Panc1 (cell line): ENCODE measurements at regions not wholly inside any gene's neighbourhood (a gene's known extent, or its start where the extent isn't known, plus 50 kb on each side); places are given as distances from the start of the nearest gene placed in this dataset.

Experiments
- ATAC-seq: fragments of 200-7000 bp; cut with Tn5 transposase; 2 replicates; pipeline ENCODE4 v1.9.1; 2020; ENCODE audit warnings: mild to moderate bottlenecking, moderate library complexity
- BruUV-seq: library from RNA; stranded (reverse); fragments of 400-500 nt; replicated peaks from 2 replicates; lab custom pipeline; 2021; lab: Mats Ljungman, UMichigan
- CTCF ChIA-PET: fragments of 300-600 bp; sonication (Branson Sonifier 250); formaldehyde crosslinking; loops from one replicate; lab custom pipeline; 2022; ENCODE audit warnings: antibody characterized with exemption; lab: Charles Lee
- POLR2A ChIA-PET: fragments of 300-600 bp; sonication (Branson Sonifier 250); formaldehyde crosslinking; loops from one replicate; lab custom pipeline; 2022; ENCODE audit warnings: antibody characterized with exemption; lab: Charles Lee
- DNase-seq: peaks from one replicate; pipeline ENCODE4 v3.0.0-alpha.2; 2010; ENCODE audit warnings: low read depth, low spot score
- H3K27ac ChIP-seq: 2 replicates; pipeline ENCODE4 v1.5.1; 2011; ENCODE audit warnings: mild to moderate bottlenecking, low read length, inconsistent platforms
- H3K27me3 ChIP-seq: fragments of 200-500 bp; sonication (Bioruptor generic); 2 replicates; pipeline ENCODE4 v1.6.0; 2014; ENCODE audit warnings: low read length, inconsistent platforms; ENCODE audit not compliant: control insufficient read depth, insufficient read depth
- H3K36me3 ChIP-seq: fragments of 200-500 bp; sonication (Bioruptor generic); 2 replicates; pipeline ENCODE4 v1.5.1; 2014; ENCODE audit warnings: inconsistent platforms, mild to moderate bottlenecking, low read length, moderate library complexity; ENCODE audit not compliant: control insufficient read depth, insufficient read depth
- H3K4me1 ChIP-seq: 2 replicates; pipeline ENCODE4 v1.5.1; 2011; ENCODE audit warnings: inconsistent platforms, mild to moderate bottlenecking, low read length, moderate library complexity; ENCODE audit not compliant: control insufficient read depth, insufficient read depth
- H3K4me3 ChIP-seq, 2 experiments: 2 replicates each; pipeline ENCODE4 v1.5.1; 2011 to 2012; ENCODE audit warnings: low read depth in 2 of 2, low read length in 2 of 2, mild to moderate bottlenecking in 2 of 2, inconsistent platforms in 1 of 2, moderate library complexity in 1 of 2
- H3K9me3 ChIP-seq: fragments of 200-500 bp; sonication (Bioruptor generic); 2 replicates; pipeline ENCODE4 v1.5.1; 2014; ENCODE audit warnings: low read depth, mild to moderate bottlenecking, inconsistent platforms, low read length, moderate library complexity; ENCODE audit not compliant: control insufficient read depth, insufficient read depth
- POLR2AphosphoS5 ChIP-seq: IDR thresholded peaks from 2 replicates; pipeline ENCODE4 v1.6.1; 2012; ENCODE audit warnings: mild to moderate bottlenecking, low read depth, low read length, moderate library complexity
- SIN3A ChIP-seq: IDR thresholded peaks from 2 replicates; pipeline ENCODE4 v1.6.1; 2012; ENCODE audit warnings: low read depth, mild to moderate bottlenecking, low read length, moderate library complexity, borderline replicate concordance; ENCODE audit not compliant: insufficient read depth
- TCF7L2 ChIP-seq: IDR thresholded peaks from 2 replicates; pipeline ENCODE4 v1.6.1; 2011; ENCODE audit warnings: mild to moderate bottlenecking, low read depth, low read length, inconsistent platforms
- in situ Hi-C: cut with HindIII; loops from 2 replicates; pipeline ENCODE4 v1.10.0; 2016; ENCODE audit warnings: low sequenced_read_pairs, low pct_unique_long_range_greater_than_20kb
- intact Hi-C: fragments of 100-400 bp; cut with micrococcal nuclease; formaldehyde crosslinking; loops from one replicate; pipeline ENCODE4 v1.10.0; 2022; ENCODE audit not compliant: unreplicated experiment
- TF ChIP-seq, protein P1 (sequence below), 2 experiments: IDR thresholded peaks; 2 replicates each; pipeline ENCODE4 v1.6.1; 2011 to 2012; ENCODE audit warnings: low read depth in 2 of 2, control low read depth in 1 of 2, low read length in 1 of 2, mild to moderate bottlenecking in 1 of 2, moderate library complexity in 1 of 2; ENCODE audit not compliant: insufficient read depth in 1 of 2
- TF ChIP-seq, protein P2 (sequence below): fragments of 450-650 bp; IDR thresholded peaks from 2 replicates; pipeline ENCODE4 v1.5.1; 2017; ENCODE audit warnings: mild to moderate bottlenecking

DNA sequence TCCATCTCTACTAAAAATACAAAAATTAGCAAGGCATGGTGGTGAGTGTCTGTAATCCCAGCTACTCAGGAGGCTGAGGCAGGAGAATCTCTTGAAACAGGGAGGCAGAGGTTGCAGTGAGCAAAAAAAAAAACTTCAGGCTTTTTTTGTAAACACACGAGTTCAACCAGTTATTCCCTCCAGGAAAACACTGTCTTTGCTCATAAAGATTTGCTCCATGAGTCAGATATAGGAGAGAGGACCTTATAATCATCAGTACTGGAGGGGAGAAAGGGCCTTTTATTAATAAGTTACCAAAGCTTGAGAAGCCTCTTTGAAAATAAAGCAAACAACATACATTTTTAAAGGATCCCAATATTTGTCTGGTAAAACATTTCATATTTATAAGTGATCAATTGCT is 110.7 kb downstream of the EFNB2 start:
- no peak overlapping the region for H3K27ac ChIP-seq
- ChIA-PET POLR2A (no interaction called here), CTCF (no interaction called here)
- TF ChIP-seq, protein P1, sequence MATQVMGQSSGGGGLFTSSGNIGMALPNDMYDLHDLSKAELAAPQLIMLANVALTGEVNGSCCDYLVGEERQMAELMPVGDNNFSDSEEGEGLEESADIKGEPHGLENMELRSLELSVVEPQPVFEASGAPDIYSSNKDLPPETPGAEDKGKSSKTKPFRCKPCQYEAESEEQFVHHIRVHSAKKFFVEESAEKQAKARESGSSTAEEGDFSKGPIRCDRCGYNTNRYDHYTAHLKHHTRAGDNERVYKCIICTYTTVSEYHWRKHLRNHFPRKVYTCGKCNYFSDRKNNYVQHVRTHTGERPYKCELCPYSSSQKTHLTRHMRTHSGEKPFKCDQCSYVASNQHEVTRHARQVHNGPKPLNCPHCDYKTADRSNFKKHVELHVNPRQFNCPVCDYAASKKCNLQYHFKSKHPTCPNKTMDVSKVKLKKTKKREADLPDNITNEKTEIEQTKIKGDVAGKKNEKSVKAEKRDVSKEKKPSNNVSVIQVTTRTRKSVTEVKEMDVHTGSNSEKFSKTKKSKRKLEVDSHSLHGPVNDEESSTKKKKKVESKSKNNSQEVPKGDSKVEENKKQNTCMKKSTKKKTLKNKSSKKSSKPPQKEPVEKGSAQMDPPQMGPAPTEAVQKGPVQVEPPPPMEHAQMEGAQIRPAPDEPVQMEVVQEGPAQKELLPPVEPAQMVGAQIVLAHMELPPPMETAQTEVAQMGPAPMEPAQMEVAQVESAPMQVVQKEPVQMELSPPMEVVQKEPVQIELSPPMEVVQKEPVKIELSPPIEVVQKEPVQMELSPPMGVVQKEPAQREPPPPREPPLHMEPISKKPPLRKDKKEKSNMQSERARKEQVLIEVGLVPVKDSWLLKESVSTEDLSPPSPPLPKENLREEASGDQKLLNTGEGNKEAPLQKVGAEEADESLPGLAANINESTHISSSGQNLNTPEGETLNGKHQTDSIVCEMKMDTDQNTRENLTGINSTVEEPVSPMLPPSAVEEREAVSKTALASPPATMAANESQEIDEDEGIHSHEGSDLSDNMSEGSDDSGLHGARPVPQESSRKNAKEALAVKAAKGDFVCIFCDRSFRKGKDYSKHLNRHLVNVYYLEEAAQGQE (IDR thresholded peaks at IDR 0.05; ENCODE audit: insufficient read depth in 1 of 2, low read depth in 2 of 2, low read length in 1 of 2), result no peak
- TF ChIP-seq POLR2AphosphoS5, result no peak
- no peak for TF ChIP-seq SIN3A
- TF ChIP-seq TCF7L2, result no peak
- TF ChIP-seq, protein P2, sequence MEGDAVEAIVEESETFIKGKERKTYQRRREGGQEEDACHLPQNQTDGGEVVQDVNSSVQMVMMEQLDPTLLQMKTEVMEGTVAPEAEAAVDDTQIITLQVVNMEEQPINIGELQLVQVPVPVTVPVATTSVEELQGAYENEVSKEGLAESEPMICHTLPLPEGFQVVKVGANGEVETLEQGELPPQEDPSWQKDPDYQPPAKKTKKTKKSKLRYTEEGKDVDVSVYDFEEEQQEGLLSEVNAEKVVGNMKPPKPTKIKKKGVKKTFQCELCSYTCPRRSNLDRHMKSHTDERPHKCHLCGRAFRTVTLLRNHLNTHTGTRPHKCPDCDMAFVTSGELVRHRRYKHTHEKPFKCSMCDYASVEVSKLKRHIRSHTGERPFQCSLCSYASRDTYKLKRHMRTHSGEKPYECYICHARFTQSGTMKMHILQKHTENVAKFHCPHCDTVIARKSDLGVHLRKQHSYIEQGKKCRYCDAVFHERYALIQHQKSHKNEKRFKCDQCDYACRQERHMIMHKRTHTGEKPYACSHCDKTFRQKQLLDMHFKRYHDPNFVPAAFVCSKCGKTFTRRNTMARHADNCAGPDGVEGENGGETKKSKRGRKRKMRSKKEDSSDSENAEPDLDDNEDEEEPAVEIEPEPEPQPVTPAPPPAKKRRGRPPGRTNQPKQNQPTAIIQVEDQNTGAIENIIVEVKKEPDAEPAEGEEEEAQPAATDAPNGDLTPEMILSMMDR, result no peak
- no TSS peak for BruUV-seq
- in situ Hi-C loops, result no loop called here
- H3K4me1 ChIP-seq, result no peaks in the 10 kb centered on the region
- intact Hi-C loops, result no loop called here
- DNase-seq, result no peak
- no peaks in the 10 kb centered on the region for H3K9me3 ChIP-seq
- H3K4me3 ChIP-seq, result no peak overlapping the region
- no peaks in the 10 kb centered on the region for H3K36me3 ChIP-seq
- ATAC-seq, result no peak
- H3K27me3 ChIP-seq, result no peaks in the 10 kb centered on the region

DNA sequence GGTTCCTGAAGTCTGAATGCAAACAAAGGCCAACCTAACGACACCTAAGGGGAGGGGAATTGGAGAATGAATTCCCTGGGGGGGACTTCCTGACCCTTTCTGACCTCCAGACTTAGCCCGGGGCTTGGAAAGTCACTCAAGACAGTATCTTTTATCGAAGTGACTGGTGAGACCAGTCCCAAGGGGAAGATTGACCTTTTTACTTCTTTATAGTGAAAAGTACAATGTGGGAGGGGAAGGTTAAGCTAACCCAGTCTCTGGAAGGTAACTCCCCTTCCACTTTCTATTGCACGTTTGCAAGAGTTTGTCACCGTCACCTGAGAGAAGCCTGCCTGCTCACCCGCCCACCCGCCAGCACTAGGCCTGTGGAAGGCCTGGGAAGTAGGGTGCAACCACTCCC is 111.9 kb downstream of the EFNB2 start:
- ChIA-PET CTCF (no interaction called here), POLR2A (no interaction called here)
- in situ Hi-C loops (no loop called here), intact Hi-C loops (no loop called here)
- H3K4me1 ChIP-seq, result no peaks in the 10 kb centered on the region
- no peak for DNase-seq
- ATAC-seq, result no peak
- H3K4me3 ChIP-seq, result no peak overlapping the region
- no peak overlapping the region for H3K27ac ChIP-seq
- BruUV-seq, result no TSS peak
- no peaks in the 10 kb centered on the region for H3K36me3 ChIP-seq
- H3K27me3 ChIP-seq, result no peaks in the 10 kb centered on the region
- TF ChIP-seq TCF7L2 (no peak), SIN3A (no peak), POLR2AphosphoS5 (no peak)
- TF ChIP-seq, protein P2, result no peak
- TF ChIP-seq, protein P1 (IDR thresholded peaks at IDR 0.05; ENCODE audit: insufficient read depth in 1 of 2, low read depth in 2 of 2, low read length in 1 of 2), result no peak
- H3K9me3 ChIP-seq, result no peaks in the 10 kb centered on the region
